Naive thymus-derived CD4-positive, alpha-beta T cell (primary cell): ENCODE measurements at regions not wholly inside any gene's neighbourhood (a gene's known extent, or its start where the extent isn't known, plus 50 kb on each side); places are given as distances from the start of the nearest gene placed in this dataset.
"Not testable (repeated sequence)": the region's sequence is repeated elsewhere in the genome, so short reads cannot be mapped to it uniquely, and the experiment has no call there.

Experiments used
- ATAC-seq: fragments of 150-1000 bp; cut with Tn5 transposase; 2 replicates; pipeline ENCODE4 v1.10.0; 2021; ENCODE audit warnings: mild to moderate bottlenecking, moderate library complexity
- CTCF ChIA-PET: fragments of 350-600 bp; sonication (Branson Sonifier 250); formaldehyde crosslinking; loops from one replicate; lab custom pipeline; 2021; ENCODE audit warnings: antibody characterized with exemption; lab: Charles Lee
- POLR2A ChIA-PET: fragments of 350-600 bp; sonication (Branson Sonifier 250); formaldehyde crosslinking; loops from one replicate; lab custom pipeline; 2021; ENCODE audit warnings: antibody characterized with exemption, inconsistent platforms; lab: Charles Lee
- DNase-seq, 9 donors: peaks; one replicate each; pipeline versions ENCODE4 v3.0.0 to v3.0.0-alpha.2; 2020 to 2022; ENCODE audit warnings: mixed read lengths in 1 of 9
- H3K27ac ChIP-seq: one replicate; pipeline ENCODE4 v1.7.0; 2013; ENCODE audit warnings: mild to moderate bottlenecking, low read depth, low read length, moderate library complexity
- H3K27me3 ChIP-seq, 2 donors: one replicate each; pipeline ENCODE4 v1.7.0; 2013; ENCODE audit warnings: low read length in 2 of 2, mild to moderate bottlenecking in 2 of 2, moderate library complexity in 2 of 2; ENCODE audit not compliant: control insufficient read depth in 2 of 2, insufficient read depth in 2 of 2
- H3K36me3 ChIP-seq, 3 experiments: 1 replicate in 2 of 3; 2 replicates in 1 of 3; pipeline ENCODE4 v1.7.0; 2013; ENCODE audit warnings: low read length in 3 of 3, mild to moderate bottlenecking in 3 of 3, moderate library complexity in 1 of 3; ENCODE audit not compliant: insufficient read depth in 3 of 3, control insufficient read depth in 2 of 3
- H3K4me1 ChIP-seq, 2 donors: one replicate each; pipeline ENCODE4 v1.7.0; 2013; ENCODE audit warnings: low read length in 2 of 2, mild to moderate bottlenecking in 2 of 2, moderate library complexity in 1 of 2; ENCODE audit not compliant: control insufficient read depth in 2 of 2, insufficient read depth in 2 of 2
- H3K4me3 ChIP-seq: 2 replicates; pipeline ENCODE4 v1.7.0; 2013; ENCODE audit warnings: mild to moderate bottlenecking, low read length
- H3K9me3 ChIP-seq, 3 experiments: 1 replicate in 2 of 3; 2 replicates in 1 of 3; pipeline ENCODE4 v1.7.0; 2013; ENCODE audit warnings: low read length in 3 of 3; ENCODE audit not compliant: control insufficient read depth in 2 of 3
- H3K27ac Mint-ChIP-seq, 9 donors: one replicate each; pipeline ENCODE4 v1.8.0; 2020 to 2022; ENCODE audit warnings: mixed read lengths in 9 of 9, mild to moderate bottlenecking in 8 of 9, moderate library complexity in 5 of 9, inconsistent platforms in 2 of 9
- H3K27me3 Mint-ChIP-seq, 5 donors: one replicate each; pipeline ENCODE4 v1.8.0; 2021 to 2022; ENCODE audit warnings: mixed read lengths in 5 of 5, mild to moderate bottlenecking in 1 of 5
- H3K36me3 Mint-ChIP-seq, 5 donors: one replicate each; pipeline ENCODE4 v1.8.0; 2020 to 2022; ENCODE audit warnings: mixed read lengths in 5 of 5, mild to moderate bottlenecking in 3 of 5, inconsistent platforms in 1 of 5
- H3K4me1 Mint-ChIP-seq, 7 donors: one replicate each; pipeline ENCODE4 v1.8.0; 2020 to 2022; ENCODE audit warnings: mixed read lengths in 7 of 7, mild to moderate bottlenecking in 3 of 7, inconsistent platforms in 1 of 7
- H3K4me3 Mint-ChIP-seq, 10 donors: one replicate each; pipeline ENCODE4 v1.8.0; 2020 to 2022; ENCODE audit warnings: mild to moderate bottlenecking in 10 of 10, mixed read lengths in 10 of 10, moderate library complexity in 6 of 10, inconsistent platforms in 2 of 10
- H3K9me3 Mint-ChIP-seq, 11 donors: one replicate each; pipeline ENCODE4 v1.8.0; 2020 to 2022; ENCODE audit warnings: mixed read lengths in 11 of 11, mild to moderate bottlenecking in 4 of 11, inconsistent platforms in 1 of 11, moderate library complexity in 1 of 11
- intact Hi-C, 2 donors: fragments of 100-400 bp; cut with micrococcal nuclease; formaldehyde crosslinking; loops; one replicate each; pipeline ENCODE4 v1.15.1; 2023

DNA sequence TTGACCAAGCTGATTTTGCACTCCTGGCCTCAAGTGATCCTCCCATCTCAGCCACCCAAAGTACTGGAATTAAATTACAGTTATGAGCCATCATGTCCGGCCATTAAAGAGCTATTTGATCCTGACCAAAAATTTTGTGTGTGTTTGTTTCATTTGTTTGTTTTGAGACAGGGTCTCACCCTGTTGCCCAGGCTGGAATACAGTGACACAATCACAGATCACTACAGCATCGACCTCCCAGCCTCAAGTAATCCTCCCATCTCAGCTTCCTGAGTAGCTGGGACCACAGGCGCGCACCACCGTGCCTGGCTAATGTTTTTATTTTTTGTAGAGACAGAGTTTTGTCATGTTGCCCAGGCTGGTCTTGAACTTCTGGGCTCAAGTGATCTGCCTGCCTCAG is 82.9 kb upstream of the RBPJ start:
- H3K4me1 ChIP-seq = no peaks in the 10 kb centered on the region
- H3K36me3 ChIP-seq = no peaks in the 10 kb centered on the region
- ChIA-PET CTCF (no interaction called here), POLR2A (no interaction called here)
- no peaks in the 10 kb centered on the region for H3K9me3 ChIP-seq
- H3K4me3 ChIP-seq = no peak overlapping the region
- ATAC-seq = no peak
- H3K9me3 Mint-ChIP-seq = no peaks in the 10 kb centered on the region
- H3K4me1 Mint-ChIP-seq = peaks cover 11 to 15% (median 13%) of the 10 kb centered on the region in 7 donors
- H3K36me3 Mint-ChIP-seq = peaks cover 0 to 2% (median 0%) of the 10 kb centered on the region in 5 donors
- H3K4me3 Mint-ChIP-seq = no peak overlapping the region
- no peak overlapping the region for H3K27ac Mint-ChIP-seq
- no peak overlapping the region for H3K27ac ChIP-seq
- intact Hi-C loops = no loop called here
- peaks cover 0 to 15% (median 0%) of the 10 kb centered on the region in 5 donors for H3K27me3 Mint-ChIP-seq
- no peak for DNase-seq
- no peaks in the 10 kb centered on the region for H3K27me3 ChIP-seq

DNA sequence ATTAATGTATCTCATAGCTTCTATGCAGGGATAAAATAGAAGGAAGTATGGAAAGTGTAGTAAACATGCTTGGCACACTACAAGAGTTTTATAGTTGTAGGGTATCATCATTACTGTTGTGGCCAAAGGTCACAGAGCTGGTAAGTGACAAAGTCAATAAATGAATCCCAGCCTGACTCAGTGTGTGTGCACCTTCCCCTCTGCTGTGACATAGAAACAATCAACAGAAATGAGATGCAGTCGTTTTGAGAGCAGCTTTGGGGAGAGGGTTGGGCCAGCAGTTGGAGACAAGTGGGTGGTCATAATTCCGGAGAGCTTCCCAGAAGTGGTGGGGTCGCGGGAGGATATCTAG is 82.4 kb upstream of the RBPJ start:
- CTCF ChIA-PET = no interaction called here
- no peaks in the 10 kb centered on the region for H3K4me1 ChIP-seq

DNA sequence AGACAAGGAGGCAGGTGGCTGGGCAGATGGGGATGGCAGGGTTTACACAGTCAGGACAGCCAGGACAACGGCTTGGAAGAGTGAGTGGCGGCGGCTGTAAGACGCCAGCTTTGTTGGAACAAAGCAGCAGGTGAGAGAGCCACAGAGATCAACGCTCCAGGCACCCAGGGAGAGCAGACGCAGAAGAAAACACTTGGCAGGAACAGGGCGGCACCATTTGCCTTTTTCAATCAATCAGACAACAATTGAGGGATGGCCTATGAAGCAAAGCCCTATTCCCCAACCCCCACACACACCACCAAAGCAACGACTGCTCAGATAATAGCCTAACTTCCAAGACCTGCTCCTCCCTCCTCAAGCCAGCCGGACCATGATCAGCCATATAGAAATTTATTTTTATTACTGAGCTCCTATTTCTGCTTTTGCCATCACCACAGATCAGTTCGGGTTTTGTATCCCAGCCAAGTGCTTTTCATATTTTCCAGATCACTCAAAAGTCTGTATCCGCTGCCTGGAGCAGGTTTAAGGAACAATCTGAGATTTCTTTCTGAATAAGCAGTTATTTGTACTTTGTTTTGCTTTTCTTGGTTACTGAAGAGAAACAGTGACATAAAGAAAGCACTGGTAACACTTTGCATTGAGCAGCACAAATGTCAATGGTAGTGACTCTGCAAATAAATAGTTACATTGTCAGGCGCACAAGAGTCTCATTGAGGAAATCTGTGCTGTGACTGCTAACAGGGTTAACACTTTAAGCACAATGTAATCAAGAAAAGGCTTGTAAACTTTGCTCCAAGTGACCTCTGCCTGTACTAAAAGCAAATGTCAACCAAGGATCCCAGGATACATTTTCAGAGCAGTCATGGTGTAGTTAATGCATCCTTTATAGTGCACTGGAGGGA is 81.8 kb upstream of the RBPJ start:
- peaks cover 2 to 7% (median 4%) of the 10 kb centered on the region in 7 donors for H3K4me1 Mint-ChIP-seq
- no peaks in the 10 kb centered on the region for H3K36me3 ChIP-seq
- H3K4me3 ChIP-seq = no peak overlapping the region
- H3K9me3 ChIP-seq = no peaks in the 10 kb centered on the region
- H3K4me1 ChIP-seq = no peaks in the 10 kb centered on the region
- intact Hi-C loops = no loop called here
- peak overlapping the region in 1 of 9 donors; percentile 33 for H3K27ac Mint-ChIP-seq
- POLR2A ChIA-PET = no interaction called here
- H3K9me3 Mint-ChIP-seq = no peaks in the 10 kb centered on the region
- no peaks in the 10 kb centered on the region for H3K27me3 ChIP-seq
- CTCF ChIA-PET = no interaction called here
- peaks cover 0 to 2% (median 0%) of the 10 kb centered on the region in 5 donors for H3K36me3 Mint-ChIP-seq
- no peak for ATAC-seq
- H3K4me3 Mint-ChIP-seq = no peak overlapping the region
- no peak overlapping the region for H3K27ac ChIP-seq
- peaks cover 0 to 15% (median 0%) of the 10 kb centered on the region in 5 donors for H3K27me3 Mint-ChIP-seq
- no peak for DNase-seq

More for the DNA sequence above, 82.4 kb upstream of the RBPJ start:
- no peaks in the 10 kb centered on the region for H3K36me3 ChIP-seq
- Mint-ChIP-seq H3K27ac (no peak overlapping the region), H3K27me3 (peaks cover 0 to 15% (median 0%) of the 10 kb centered on the region in 5 donors), H3K4me1 (peaks cover 8 to 13% (median 11%) of the 10 kb centered on the region in 7 donors), H3K9me3 (no peaks in the 10 kb centered on the region), H3K4me3 (no peak overlapping the region), H3K36me3 (peaks cover 0 to 2% (median 0%) of the 10 kb centered on the region in 5 donors)
- no peak overlapping the region for H3K27ac ChIP-seq
- no peak overlapping the region for H3K4me3 ChIP-seq
- H3K27me3 ChIP-seq = no peaks in the 10 kb centered on the region
- POLR2A ChIA-PET = no interaction called here
- ATAC-seq = no peak
- no peaks in the 10 kb centered on the region for H3K9me3 ChIP-seq
- no peak for DNase-seq
- intact Hi-C loops = no loop called here

DNA sequence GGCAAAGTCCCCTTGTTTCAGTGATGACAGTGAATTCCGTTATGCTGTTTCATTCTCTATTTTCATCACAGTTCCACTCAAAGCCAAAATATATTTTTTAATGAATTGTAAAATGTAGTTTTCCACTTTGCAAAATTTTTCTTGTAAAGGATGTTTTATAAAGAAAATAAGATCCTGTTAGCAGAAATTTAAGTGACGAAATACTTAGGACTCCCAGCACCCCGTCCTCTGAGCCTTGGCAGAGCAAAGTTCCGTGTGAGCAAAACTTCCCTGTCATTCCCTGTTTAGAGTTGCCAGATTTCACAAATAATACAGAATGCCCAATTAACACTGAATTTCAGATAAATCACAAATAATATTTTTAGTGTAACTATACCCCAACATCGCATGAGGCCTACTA is 81.0 kb upstream of the RBPJ start:
- no peak overlapping the region for H3K27ac ChIP-seq
- peaks cover 0 to 2% (median 0%) of the 10 kb centered on the region in 5 donors for H3K36me3 Mint-ChIP-seq
- no peak for ATAC-seq
- H3K27ac Mint-ChIP-seq = no peak overlapping the region
- H3K9me3 Mint-ChIP-seq = no peaks in the 10 kb centered on the region
- H3K9me3 ChIP-seq = no peaks in the 10 kb centered on the region
- peaks cover 0 to 3% (median 0%) of the 10 kb centered on the region in 7 donors for H3K4me1 Mint-ChIP-seq
- H3K27me3 ChIP-seq = no peaks in the 10 kb centered on the region
- no peaks in the 10 kb centered on the region for H3K4me1 ChIP-seq
- ChIA-PET CTCF (no interaction called here), POLR2A (no interaction called here)
- no peak overlapping the region for H3K4me3 Mint-ChIP-seq
- DNase-seq = no peak
- intact Hi-C loops = no loop called here
- no peaks in the 10 kb centered on the region for H3K36me3 ChIP-seq
- H3K4me3 ChIP-seq = no peak overlapping the region
- peaks cover 0 to 15% (median 0%) of the 10 kb centered on the region in 5 donors for H3K27me3 Mint-ChIP-seq

DNA sequence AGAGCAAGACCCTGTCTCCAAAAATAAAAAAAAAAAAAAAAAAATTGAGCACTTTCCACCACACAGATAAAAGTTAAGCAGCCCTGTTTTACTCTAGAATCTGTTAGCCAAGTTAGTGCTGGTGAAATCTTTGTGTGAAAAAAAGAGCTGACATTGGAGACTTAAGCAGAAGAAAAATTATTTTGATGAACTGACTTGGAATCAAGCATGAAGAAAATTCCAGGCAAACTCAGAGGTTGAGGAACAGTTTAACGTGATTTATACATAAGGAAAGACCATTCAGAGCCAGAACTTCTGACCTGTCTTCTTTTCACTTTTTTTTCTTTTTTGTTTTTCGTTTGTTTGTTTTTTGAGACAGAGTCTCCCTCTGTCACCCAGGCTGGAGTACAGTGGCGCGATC is 79.6 kb upstream of the RBPJ start:
- Mint-ChIP-seq H3K27me3 (peaks cover 0 to 15% (median 0%) of the 10 kb centered on the region in 5 donors), H3K27ac (no peak overlapping the region), H3K4me3 (no peak overlapping the region), H3K36me3 (peaks cover 0 to 2% (median 0%) of the 10 kb centered on the region in 5 donors), H3K4me1 (peaks cover 0 to 3% (median 0%) of the 10 kb centered on the region in 7 donors), H3K9me3 (no peaks in the 10 kb centered on the region)
- H3K4me1 ChIP-seq = no peaks in the 10 kb centered on the region
- intact Hi-C loops = no loop called here
- no peak for DNase-seq
- no peaks in the 10 kb centered on the region for H3K9me3 ChIP-seq
- no peak overlapping the region for H3K4me3 ChIP-seq
- no peaks in the 10 kb centered on the region for H3K27me3 ChIP-seq
- H3K36me3 ChIP-seq = no peaks in the 10 kb centered on the region
- ATAC-seq = no peak
- ChIA-PET POLR2A (no interaction called here), CTCF (interaction anchor here (0.6 kb wide), 1 partner anchor 160 kb away, joined by 3 read pairs; no protein-coding TSS in a partner anchor)
- no peak overlapping the region for H3K27ac ChIP-seq

DNA sequence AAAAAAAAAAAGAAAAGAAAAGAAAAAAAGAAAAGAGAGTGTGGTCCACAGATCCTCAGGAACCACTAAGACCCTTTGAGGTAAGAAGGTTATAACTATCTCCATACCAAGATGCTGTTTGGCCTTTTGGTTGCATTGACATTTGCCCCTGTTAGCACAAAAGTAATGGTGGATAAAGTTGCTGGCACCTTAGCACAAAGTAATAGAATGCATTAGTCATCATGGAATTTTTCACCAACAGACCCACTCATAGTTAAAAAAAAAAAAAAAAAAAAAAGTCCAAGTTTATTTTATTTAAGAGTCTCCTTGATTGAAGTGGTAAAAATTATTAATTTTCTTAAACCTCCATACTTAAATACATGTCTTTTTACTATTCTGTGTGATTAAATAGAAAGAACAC is 78.4 kb upstream of the RBPJ start:
- ATAC-seq (no peak), DNase-seq (no peak)
- no peaks in the 10 kb centered on the region for H3K9me3 Mint-ChIP-seq
- no peak overlapping the region for H3K4me3 Mint-ChIP-seq
- H3K27me3 Mint-ChIP-seq = peaks cover 0 to 9% (median 0%) of the 10 kb centered on the region in 5 donors
- no peak overlapping the region for H3K27ac Mint-ChIP-seq
- Histone ChIP-seq H3K4me1 (no peaks in the 10 kb centered on the region), H3K27me3 (no peaks in the 10 kb centered on the region), H3K36me3 (no peaks in the 10 kb centered on the region), H3K27ac (no peak overlapping the region), H3K9me3 (no peaks in the 10 kb centered on the region), H3K4me3 (no peak overlapping the region)
- peaks cover 0 to 3% (median 0%) of the 10 kb centered on the region in 7 donors for H3K4me1 Mint-ChIP-seq
- intact Hi-C loops = no loop called here
- peaks cover 0 to 2% (median 0%) of the 10 kb centered on the region in 5 donors for H3K36me3 Mint-ChIP-seq
- ChIA-PET CTCF (no interaction called here), POLR2A (no interaction called here)

DNA sequence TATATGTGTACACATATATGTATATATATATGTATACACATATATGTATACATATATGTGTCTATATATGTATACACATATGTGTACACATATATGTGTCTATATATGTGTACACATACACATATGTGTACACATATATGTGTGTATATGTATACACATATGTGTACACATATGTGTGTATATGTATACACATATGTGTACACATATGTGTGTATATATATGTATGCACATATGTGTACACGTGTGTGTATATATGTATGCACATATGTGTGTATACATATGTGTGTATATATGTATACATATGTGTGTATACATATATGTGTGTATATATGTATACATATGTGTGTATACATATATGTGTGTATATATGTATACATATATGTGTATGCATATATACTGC is 76.7 kb upstream of the RBPJ start:
- ATAC-seq, intact Hi-C loops: not testable (repeated sequence)

More for the DNA sequence above, 76.7 kb upstream of the RBPJ start:
- DNase-seq, H3K4me1 ChIP-seq, POLR2A ChIA-PET, H3K4me3 ChIP-seq, H3K27me3 Mint-ChIP-seq, H3K9me3 ChIP-seq, H3K4me1 Mint-ChIP-seq, H3K27ac Mint-ChIP-seq, H3K27me3 ChIP-seq, H3K9me3 Mint-ChIP-seq, H3K36me3 Mint-ChIP-seq, H3K4me3 Mint-ChIP-seq, H3K27ac ChIP-seq, H3K36me3 ChIP-seq: not testable (repeated sequence)
- CTCF ChIA-PET = interaction anchor here (1.2 kb wide), 1 partner anchor 81 kb away, joined by 3 read pairs; no protein-coding TSS in a partner anchor
